GM18507 (cell line): ENCODE measurements at regions not wholly inside any gene's neighbourhood (a gene's known extent, or its start where the extent isn't known, plus 50 kb on each side); places are given as distances from the start of the nearest gene placed in this dataset.
"Not testable (repeated sequence)": the region's sequence is repeated elsewhere in the genome, so short reads cannot be mapped to it uniquely, and the experiment has no call there.

Experiments used
- DNase-seq: peaks from one replicate; pipeline ENCODE4 v3.0.0; 2011; ENCODE audit warnings: low read depth; ENCODE audit not compliant: insufficient read length; ENCODE audit errors: extremely low spot score
- FAIRE-seq: peaks from 2 replicates; lab custom pipeline; 2011; peaks lifted over from hg19 to GRCh38; lab: Jason Lieb, UNC

GRCh38 chrX:143935601-143936000, 51.7 kb downstream of the UBE2NL start:
- no peak for DNase-seq
- FAIRE-seq: no peak

GRCh38 chrX:143940119-143940518, 56.2 kb downstream of the UBE2NL start:
- FAIRE-seq: no peak
- no peak for DNase-seq

- FAIRE-seq: no peak
Measured at GRCh38 chrX:143945171-143945570, 61.3 kb downstream of the UBE2NL start.

GRCh38 chrX:143964549-143964948, 80.7 kb downstream of the UBE2NL start:
- FAIRE-seq (no peak), DNase-seq (no peak)

More at GRCh38 chrX:143945171-143945570, 61.3 kb downstream of the UBE2NL start:
- no peak for DNase-seq

- no peak for FAIRE-seq
- no peak for DNase-seq
Measured at GRCh38 chrX:143988356-143988755, 104.5 kb downstream of the UBE2NL start.

GRCh38 chrX:143994206-143994605, 110.3 kb downstream of the UBE2NL start:
- FAIRE-seq: no peak
- DNase-seq: no peak

GRCh38 chrX:143998261-143998660, 114.4 kb downstream of the UBE2NL start:
- DNase-seq: no peak
- no peak for FAIRE-seq

- FAIRE-seq: no peak
Measured at GRCh38 chrX:144006811-144007210, 122.9 kb downstream of the UBE2NL start.

GRCh38 chrX:144040793-144041192, 156.9 kb downstream of the UBE2NL start:
- no peak for DNase-seq
- FAIRE-seq: no peak

More at GRCh38 chrX:144006811-144007210, 122.9 kb downstream of the UBE2NL start:
- no peak for DNase-seq

GRCh38 chrX:144042271-144042670, 158.4 kb downstream of the UBE2NL start:
- DNase-seq (no peak), FAIRE-seq (no peak)

- FAIRE-seq: no peak
- DNase-seq: no peak
Measured at GRCh38 chrX:144075432-144075831, 191.6 kb downstream of the UBE2NL start.

GRCh38 chrX:144082237-144082636, 198.4 kb downstream of the UBE2NL start:
- DNase-seq, FAIRE-seq: not testable (repeated sequence)

GRCh38 chrX:144089674-144090073, 205.8 kb downstream of the UBE2NL start:
- FAIRE-seq, DNase-seq: not testable (repeated sequence)

GRCh38 chrX:144092116-144092515, 208.2 kb downstream of the UBE2NL start:
- not testable (repeated sequence) for FAIRE-seq

GRCh38 chrX:144119490-144119889, 235.6 kb downstream of the UBE2NL start:
- not testable (repeated sequence) for DNase-seq
- FAIRE-seq: peak; percentile 53

More at GRCh38 chrX:144092116-144092515, 208.2 kb downstream of the UBE2NL start:
- not testable (repeated sequence) for DNase-seq

GRCh38 chrX:144121566-144121965, 237.7 kb downstream of the UBE2NL start:
- not testable (repeated sequence) for DNase-seq, FAIRE-seq

- not testable (repeated sequence) for DNase-seq
Measured at GRCh38 chrX:144127570-144128169, 243.8 kb downstream of the UBE2NL start.

GRCh38 chrX:144129511-144129910, 245.6 kb downstream of the UBE2NL start:
- not testable (repeated sequence) for FAIRE-seq, DNase-seq

More at GRCh38 chrX:144127570-144128169, 243.8 kb downstream of the UBE2NL start:
- peak; percentile 66 for FAIRE-seq

- DNase-seq, FAIRE-seq: not testable (repeated sequence)
Measured at GRCh38 chrX:144130507-144130906, 246.6 kb downstream of the UBE2NL start.

- FAIRE-seq, DNase-seq: not testable (repeated sequence)
Measured at GRCh38 chrX:144131080-144131479, 247.2 kb downstream of the UBE2NL start.

GRCh38 chrX:144134448-144135119, 250.7 kb downstream of the UBE2NL start:
- not testable (repeated sequence) for DNase-seq, FAIRE-seq
